Smooth muscle cell (in vitro differentiated cells): ENCODE measurements at regions not wholly inside any gene's neighbourhood (a gene's known extent, or its start where the extent isn't known, plus 50 kb on each side); places are given as distances from the start of the nearest gene placed in this dataset.

Experiments used
- DNase-seq: peaks from one replicate; lab custom pipeline; 2025; ENCODE audit not compliant: unreplicated experiment; lab: John Stamatoyannopoulos, UW
- H2AFZ ChIP-seq: fragments of 200-600 bp; sonication (generic); 2 replicates; pipeline ENCODE4 v1.6.0; 2016; ENCODE audit warnings: antibody characterized with exemption, low read depth, mild to moderate bottlenecking
- H3F3A ChIP-seq: fragments of 200-600 bp; sonication (generic); 2 replicates; pipeline ENCODE4 v1.6.0; 2017; ENCODE audit warnings: antibody characterized with exemption, low read depth
- H3K27ac ChIP-seq: fragments of 200-600 bp; sonication (generic); 2 replicates; pipeline ENCODE4 v1.5.1; 2016; ENCODE audit warnings: low read depth, mild to moderate bottlenecking
- H3K27me3 ChIP-seq: fragments of 200-600 bp; sonication (generic); 2 replicates; pipeline ENCODE4 v1.6.1; 2016; ENCODE audit warnings: low read depth, mild to moderate bottlenecking
- H3K36me3 ChIP-seq: fragments of 200-600 bp; sonication (generic); 2 replicates; pipeline ENCODE4 v1.5.1; 2016; ENCODE audit warnings: low read depth
- H3K4me1 ChIP-seq: fragments of 200-600 bp; sonication (generic); 2 replicates; pipeline ENCODE4 v1.5.1; 2016; ENCODE audit warnings: low read depth
- H3K4me2 ChIP-seq: fragments of 200-600 bp; sonication (generic); 2 replicates; pipeline ENCODE4 v1.6.0; 2016; ENCODE audit warnings: mild to moderate bottlenecking
- H3K4me3 ChIP-seq: fragments of 200-600 bp; sonication (generic); 2 replicates; pipeline ENCODE4 v1.5.1; 2016; ENCODE audit warnings: mild to moderate bottlenecking
- H3K79me2 ChIP-seq: fragments of 200-600 bp; sonication (generic); 2 replicates; pipeline ENCODE4 v1.6.0; 2016; ENCODE audit warnings: low read depth, mild to moderate bottlenecking
- H3K9ac ChIP-seq: fragments of 200-600 bp; sonication (generic); 2 replicates; pipeline ENCODE4 v1.6.0; 2016; ENCODE audit warnings: low read depth
- H3K9me3 ChIP-seq: fragments of 200-600 bp; sonication (generic); replicated peaks from 2 replicates; pipeline ENCODE4 v1.5.1; 2016; ENCODE audit warnings: low read depth
- H4K20me1 ChIP-seq: fragments of 200-600 bp; sonication (generic); 2 replicates; pipeline ENCODE4 v1.6.0; 2016; ENCODE audit warnings: low read depth
- CTCF ChIP-seq: fragments of 200-600 bp; sonication (generic); IDR thresholded peaks from 2 replicates; pipeline ENCODE4 v1.5.1; 2017; ENCODE audit warnings: borderline replicate concordance, mild to moderate bottlenecking, antibody characterized with exemption; ENCODE audit not compliant: insufficient read depth, poor library complexity, severe bottlenecking
- WGBS: methylation state at CpG from one replicate; pipeline ENCODE4 v1.1.7; 2016; ENCODE audit warnings: low lambda C conversion rate; 5-methylcytosine and 5-hydroxymethylcytosine counted together

- Histone ChIP-seq H3F3A (no peaks in the 10 kb centered on the region), H3K4me3 (no peak overlapping the region), H3K27me3 (no peaks in the 10 kb centered on the region), H4K20me1 (no peaks in the 10 kb centered on the region), H3K36me3 (no peaks in the 10 kb centered on the region), H3K9ac (no peak overlapping the region), H3K79me2 (no peaks in the 10 kb centered on the region), H2AFZ (no peak overlapping the region), H3K27ac (no peak overlapping the region), H3K4me1 (no peaks in the 10 kb centered on the region), H3K4me2 (no peak overlapping the region), H3K9me3 (no peaks in the 10 kb centered on the region)
- no peak for DNase-seq
- TF ChIP-seq CTCF = no peak
- 85% methylated on average over 1 of the region's 1 CpG for WGBS
These were observed 633.4 kb downstream of the PDHA2 start for GRCh38 chr4:96473246-96473645.

GRCh38 chr4:96483308-96484030 lies 643.6 kb downstream of the PDHA2 start:
- 88% methylated on average over 4 of the region's 4 CpGs for WGBS
- Histone ChIP-seq H3K4me1 (no peaks in the 10 kb centered on the region), H3F3A (no peaks in the 10 kb centered on the region), H3K4me2 (no peak overlapping the region), H3K79me2 (no peaks in the 10 kb centered on the region), H2AFZ (no peak overlapping the region), H4K20me1 (no peaks in the 10 kb centered on the region), H3K27ac (no peak overlapping the region), H3K27me3 (no peaks in the 10 kb centered on the region), H3K9ac (no peak overlapping the region), H3K4me3 (no peak overlapping the region), H3K9me3 (no peaks in the 10 kb centered on the region), H3K36me3 (no peaks in the 10 kb centered on the region)
- DNase-seq = no peak
- no peak for TF ChIP-seq CTCF

- Histone ChIP-seq H3K27me3 (no peaks in the 10 kb centered on the region), H3K4me1 (no peaks in the 10 kb centered on the region), H3K9me3 (no peaks in the 10 kb centered on the region), H3K36me3 (no peaks in the 10 kb centered on the region), H4K20me1 (no peaks in the 10 kb centered on the region), H3K9ac (no peak overlapping the region), H3K4me2 (no peak overlapping the region), H3F3A (no peaks in the 10 kb centered on the region), H3K79me2 (no peaks in the 10 kb centered on the region), H2AFZ (no peak overlapping the region), H3K4me3 (no peak overlapping the region), H3K27ac (no peak overlapping the region)
- no peak for TF ChIP-seq CTCF
- no peak for DNase-seq
These were observed 646.7 kb downstream of the PDHA2 start for GRCh38 chr4:96486563-96486962.

- DNase-seq = no peak
- no peaks in the 10 kb centered on the region for H3K79me2 ChIP-seq
- no peak for TF ChIP-seq CTCF
- no peaks in the 10 kb centered on the region for H4K20me1 ChIP-seq
- no peaks in the 10 kb centered on the region for H3K4me1 ChIP-seq
- H3K27me3 ChIP-seq = no peaks in the 10 kb centered on the region
- no peak overlapping the region for H3K4me2 ChIP-seq
- H3K36me3 ChIP-seq = no peaks in the 10 kb centered on the region
- H3K27ac ChIP-seq = no peak overlapping the region
- 83% methylated on average over 2 of the region's 2 CpGs for WGBS
- no peak overlapping the region for H3K4me3 ChIP-seq
- no peaks in the 10 kb centered on the region for H3F3A ChIP-seq
- H3K9me3 ChIP-seq = peaks cover 7% of the 10 kb centered on the region
- no peak overlapping the region for H3K9ac ChIP-seq
- H2AFZ ChIP-seq = no peak overlapping the region
These were observed 657.7 kb downstream of the PDHA2 start for GRCh38 chr4:96497621-96498020.
